22Rv1 (cell line): ENCODE measurements at regions not wholly inside any gene's neighbourhood (a gene's known extent, or its start where the extent isn't known, plus 50 kb on each side); places are given as distances from the start of the nearest gene placed in this dataset.

Experiments
- CTCF ChIP-seq: fragments of 450-650 bp; IDR thresholded peaks from 2 replicates; pipeline ENCODE4 v1.5.1; 2017; ENCODE audit warnings: mild to moderate bottlenecking
- ZFX ChIP-seq: fragments of 450-650 bp; IDR thresholded peaks from 2 replicates; pipeline ENCODE4 v1.6.1; 2017; ENCODE audit warnings: antibody characterized with exemption, borderline replicate concordance

- TF ChIP-seq CTCF, result no peak
- no peak for TF ChIP-seq ZFX
These were observed 430.7 kb upstream of the ARGLU1 start for GRCh38 chr13:106998664-106999063.
